Peyer's patch (tissue), 4 donors: ENCODE measurements at regions not wholly inside any gene's neighbourhood (a gene's known extent, or its start where the extent isn't known, plus 50 kb on each side); places are given as distances from the start of the nearest gene placed in this dataset.

Source experiments
- CTCF ChIP-seq, 6 experiments: fragments of 450-650 bp in 4 of 6; fragments of 200-600 bp in 2 of 6; sonication (generic) in 1 of 6; IDR thresholded peaks; one replicate each; pipeline ENCODE4 v1.5.1; 2017 to 2019; ENCODE audit warnings: antibody characterized with exemption in 6 of 6, mild to moderate bottlenecking in 3 of 6, moderate library complexity in 1 of 6
- POLR2A ChIP-seq, 2 donors: fragments of 450-650 bp; IDR thresholded peaks; one replicate each; pipeline ENCODE4 v1.5.1; 2017; ENCODE audit warnings: antibody characterized with exemption in 2 of 2, mild to moderate bottlenecking in 2 of 2, moderate library complexity in 2 of 2

- TF ChIP-seq POLR2A (IDR thresholded peaks at IDR 0.05) (no peak), CTCF (IDR thresholded peaks at IDR 0.05) (no peak)
These were observed 835.8 kb downstream of the GRIK2 start for GRCh38 chr6:102229271-102229670.
